H1 (cell line): ENCODE measurements at regions not wholly inside any gene's neighbourhood (a gene's known extent, or its start where the extent isn't known, plus 50 kb on each side); places are given as distances from the start of the nearest gene placed in this dataset.

Experiments
- CTCF ChIA-PET: fragments of 300-600 bp; sonication (Branson Sonifier 250); formaldehyde crosslinking; loops from one replicate; lab custom pipeline; 2021; ENCODE audit not compliant: partially characterized antibody; lab: Charles Lee
- POLR2A ChIA-PET: fragments of 300-600 bp; sonication (Branson Sonifier 250); formaldehyde crosslinking; loops from one replicate; lab custom pipeline; 2021; ENCODE audit warnings: inconsistent platforms; ENCODE audit not compliant: partially characterized antibody; lab: Charles Lee
- DNase-seq, 2 experiments: peaks; one replicate each; pipeline versions ENCODE4 v3.0.0 to v3.0.0-alpha.2; 2010 to 2022; ENCODE audit warnings: low spot score in 2 of 2, low read depth in 1 of 2, mixed read lengths in 1 of 2
- FAIRE-seq: peaks from 2 replicates; lab custom pipeline; 2011; peaks lifted over from hg19 to GRCh38; lab: Jason Lieb, UNC
- H2AFZ ChIP-seq: 2 replicates; pipeline ENCODE4 v1.8.1; 2012; ENCODE audit warnings: low read length, inconsistent platforms
- H2AK5ac ChIP-seq: 2 replicates; pipeline ENCODE4 v1.6.1; 2013; ENCODE audit warnings: low read depth, low read length
- H2BK120ac ChIP-seq: replicated peaks from 2 replicates; pipeline ENCODE3; 2013; ENCODE audit warnings: low read depth, low read length, inconsistent platforms
- H2BK12ac ChIP-seq: 2 replicates; pipeline ENCODE4 v1.6.1; 2013; ENCODE audit warnings: low read depth, low read length
- H2BK15ac ChIP-seq: 2 replicates; pipeline ENCODE4 v1.6.1; 2013; ENCODE audit warnings: low read length
- H2BK20ac ChIP-seq: 2 replicates; pipeline ENCODE4 v1.6.1; 2013; ENCODE audit warnings: low read length
- H2BK5ac ChIP-seq: 2 replicates; pipeline ENCODE4 v1.6.1; 2013; ENCODE audit warnings: low read depth, low read length
- H3K14ac ChIP-seq: 2 replicates; pipeline ENCODE4 v1.6.1; 2013; ENCODE audit warnings: inconsistent platforms; ENCODE audit not compliant: insufficient read length
- H3K18ac ChIP-seq: 2 replicates; pipeline ENCODE4 v1.6.1; 2013; ENCODE audit warnings: low read length; ENCODE audit errors: extremely low read depth
- H3K23ac ChIP-seq: 2 replicates; pipeline ENCODE4 v1.6.1; 2013; ENCODE audit warnings: inconsistent platforms; ENCODE audit not compliant: insufficient read length
- H3K23me2 ChIP-seq: 2 replicates; pipeline ENCODE4 v1.6.1; 2013; ENCODE audit warnings: low read depth, low read length
- H3K27ac ChIP-seq: 2 replicates; pipeline ENCODE4 v1.6.1; 2011; ENCODE audit warnings: low read depth, low read length, inconsistent platforms
- H3K27me3 ChIP-seq, 4 experiments: replicated peaks in 1 of 4; 1 replicate in 1 of 4; 2 replicates in 3 of 4; pipeline versions ENCODE4 v1.6.1 to v1.8.1; 2011 to 2013; ENCODE audit warnings: low read length in 3 of 4, mild to moderate bottlenecking in 3 of 4, inconsistent platforms in 2 of 4, mixed read lengths in 2 of 4, moderate library complexity in 1 of 4; ENCODE audit not compliant: control insufficient read depth in 3 of 4, insufficient read depth in 3 of 4; ENCODE audit errors: extremely low read depth in 1 of 4
- H3K36me3 ChIP-seq, 4 experiments: 2 replicates each; pipeline versions ENCODE4 v1.6.1 to v1.8.1; 2011 to 2013; ENCODE audit warnings: mild to moderate bottlenecking in 4 of 4, low read length in 3 of 4, moderate library complexity in 2 of 4, control low read depth in 1 of 4, inconsistent platforms in 1 of 4; ENCODE audit not compliant: insufficient read depth in 4 of 4, control insufficient read depth in 2 of 4
- H3K4ac ChIP-seq: replicated peaks from 2 replicates; pipeline ENCODE3; 2013; ENCODE audit warnings: low read length, low read depth, mixed read lengths, inconsistent platforms; ENCODE audit not compliant: insufficient read length
- H3K4me1 ChIP-seq, 4 experiments: replicated peaks in 1 of 4; 1 replicate in 1 of 4; 2 replicates in 3 of 4; pipeline versions ENCODE4 v1.6.1 to v1.8.1; 2011 to 2013; ENCODE audit warnings: low read length in 3 of 4, inconsistent platforms in 2 of 4, mixed read lengths in 1 of 4; ENCODE audit not compliant: insufficient read depth in 4 of 4, control insufficient read depth in 3 of 4
- H3K4me2 ChIP-seq, 2 experiments: 2 replicates each; pipeline versions ENCODE4 v1.6.1 to v1.8.1; 2011 to 2013; ENCODE audit warnings: low read depth in 2 of 2, low read length in 2 of 2, control low read depth in 1 of 2, inconsistent platforms in 1 of 2, mild to moderate bottlenecking in 1 of 2; ENCODE audit not compliant: insufficient read depth in 1 of 2
- H3K4me3 ChIP-seq, 4 experiments: fragments of 200-600, 300-600 bp in 1 of 4; sonication (generic), shearing (Covaris generic), sonication (Bioruptor Twin) in 1 of 4; 2 replicates each; pipeline versions ENCODE4 v1.5.1 to v1.8.1; 2011 to 2016; ENCODE audit warnings: low read length in 4 of 4, low read depth in 3 of 4, control low read depth in 2 of 4, inconsistent platforms in 2 of 4, mild to moderate bottlenecking in 2 of 4, mixed read lengths in 1 of 4, moderate library complexity in 1 of 4; ENCODE audit not compliant: insufficient read depth in 2 of 4; ENCODE audit errors: extremely low read depth in 1 of 4
- H3K56ac ChIP-seq: replicated peaks from 2 replicates; pipeline ENCODE3; 2013; ENCODE audit warnings: low read depth, mild to moderate bottlenecking, mixed read lengths, low read length, inconsistent platforms; ENCODE audit not compliant: insufficient read length
- H3K79me1 ChIP-seq: 2 replicates; pipeline ENCODE4 v1.6.1; 2013; ENCODE audit warnings: low read depth, low read length, control low read depth
- H3K79me2 ChIP-seq, 2 experiments: 2 replicates each; pipeline versions ENCODE4 v1.6.1 to v1.8.1; 2012 to 2013; ENCODE audit warnings: low read length in 2 of 2, mild to moderate bottlenecking in 2 of 2, inconsistent platforms in 1 of 2; ENCODE audit not compliant: insufficient read depth in 2 of 2, control insufficient read depth in 1 of 2
- H3K9ac ChIP-seq, 4 experiments: replicated peaks in 1 of 4; 1 replicate in 1 of 4; 2 replicates in 3 of 4; pipeline versions ENCODE4 v1.6.1 to v1.8.1; 2011 to 2013; ENCODE audit warnings: low read depth in 3 of 4, low read length in 3 of 4, control low read depth in 2 of 4, mild to moderate bottlenecking in 2 of 4, moderate library complexity in 2 of 4, inconsistent platforms in 1 of 4; ENCODE audit errors: extremely low read depth in 1 of 4
- H3K9me3 ChIP-seq, 2 experiments: 2 replicates each; pipeline versions ENCODE4 v1.6.1 to v1.8.1; 2012 to 2013; ENCODE audit warnings: mild to moderate bottlenecking in 2 of 2, moderate library complexity in 2 of 2, control low read depth in 1 of 2, inconsistent platforms in 1 of 2, low read depth in 1 of 2, low read length in 1 of 2, mixed read lengths in 1 of 2; ENCODE audit not compliant: insufficient read depth in 2 of 2
- H4K20me1 ChIP-seq, 2 experiments: replicated peaks in 1 of 2; 2 replicates each; pipeline versions ENCODE3 to v1.8.1; 2011 to 2013; ENCODE audit warnings: inconsistent platforms in 2 of 2, low read length in 2 of 2, mild to moderate bottlenecking in 1 of 2; ENCODE audit not compliant: insufficient read depth in 2 of 2, control insufficient read depth in 1 of 2
- H4K5ac ChIP-seq: 2 replicates; pipeline ENCODE4 v1.6.1; 2013; ENCODE audit warnings: low read length, low read depth, mixed read lengths, inconsistent platforms; ENCODE audit not compliant: insufficient read length
- H4K8ac ChIP-seq: 2 replicates; pipeline ENCODE4 v1.8.0; 2013; ENCODE audit warnings: mild to moderate bottlenecking, moderate library complexity, low read length, inconsistent platforms; ENCODE audit not compliant: insufficient read depth; ENCODE audit errors: extremely low read depth
- H4K91ac ChIP-seq: replicated peaks from 2 replicates; pipeline ENCODE3; 2013; ENCODE audit warnings: low read length, mixed read lengths, inconsistent platforms; ENCODE audit not compliant: insufficient read length
- CBX5 ChIP-seq: fragments of 300-800, 300-1000 bp; sonication (generic); IDR thresholded peaks from 2 replicates; pipeline ENCODE4 v1.7.1; 2016; ENCODE audit warnings: antibody characterized with exemption, low read length, low read depth
- FOSL1 ChIP-seq: IDR thresholded peaks from 2 replicates; pipeline ENCODE4 v1.6.1; 2011; ENCODE audit warnings: mild to moderate bottlenecking, low read depth, low read length, moderate library complexity; ENCODE audit not compliant: insufficient read depth
- KDM4A ChIP-seq: IDR thresholded peaks from one replicate; pipeline ENCODE4 v1.7.1; 2012; ENCODE audit warnings: low read depth, mild to moderate bottlenecking, moderate library complexity, low read length, inconsistent platforms; ENCODE audit not compliant: severe bottlenecking
- RBBP5 ChIP-seq: IDR thresholded peaks from 2 replicates; pipeline ENCODE4 v1.7.1; 2012; ENCODE audit warnings: low read depth, mild to moderate bottlenecking, inconsistent platforms, low read length, moderate library complexity, borderline replicate concordance
- RFX5 ChIP-seq: IDR thresholded peaks from 2 replicates; pipeline ENCODE4 v1.6.1; 2011; ENCODE audit warnings: low read depth, low read length, improper control_type of control experiment, borderline replicate concordance
- SAP30 ChIP-seq: fragments of 300-600 bp; sonication (generic); IDR thresholded peaks from 2 replicates; pipeline ENCODE4 v1.7.1; 2012; ENCODE audit warnings: low read length, moderate library complexity, mild to moderate bottlenecking, inconsistent platforms; ENCODE audit not compliant: insufficient read depth, insufficient replicate concordance
- SRF ChIP-seq: IDR thresholded peaks from 2 replicates; pipeline ENCODE4 v1.6.1; 2011; ENCODE audit warnings: mild to moderate bottlenecking, low read depth, low read length, moderate library complexity
- TAF1 ChIP-seq: IDR thresholded peaks from 2 replicates; pipeline ENCODE4 v1.6.1; 2011; ENCODE audit warnings: mild to moderate bottlenecking, low read depth, low read length
- TBP ChIP-seq: IDR thresholded peaks from 2 replicates; pipeline ENCODE4 v1.6.1; 2011; ENCODE audit warnings: low read depth, low read length, improper control_type of control experiment
- WGBS, 2 experiments: shearing (Covaris generic) in 1 of 2; methylation state at CpG; one replicate each; pipeline versions ENCODE4 v1.1.6 to v1.1.7; 2013 to 2015; ENCODE audit warnings: low lambda C conversion rate in 2 of 2, mixed read lengths in 2 of 2, inconsistent platforms in 1 of 2, low coverage in 1 of 2, missing lambda C conversion rate in 1 of 2; ENCODE audit not compliant: insufficient replicate concordance in 2 of 2, insufficient coverage in 1 of 2, insufficient read length in 1 of 2; ENCODE audit errors: extremely low coverage in 1 of 2, missing lambda C conversion rate in 1 of 2; 5-methylcytosine and 5-hydroxymethylcytosine counted together

- H3K9ac ChIP-seq, result no peak overlapping the region
- no peaks in the 10 kb centered on the region for H3K23me2 ChIP-seq
- H4K91ac ChIP-seq, result no peak overlapping the region
- no peak overlapping the region for H3K56ac ChIP-seq
- no peak overlapping the region for H2BK12ac ChIP-seq
- no peaks in the 10 kb centered on the region for H3K79me2 ChIP-seq
- H3K23ac ChIP-seq, result no peak overlapping the region
- no peaks in the 10 kb centered on the region for H3K9me3 ChIP-seq
- no peak overlapping the region for H2BK120ac ChIP-seq
- no peak overlapping the region for H2AK5ac ChIP-seq
- peaks cover 0 to 4% (median 0%) of the 10 kb centered on the region in 4 experiments; a peak in 2 of 7 replicates for H3K4me1 ChIP-seq
- H2BK15ac ChIP-seq, result no peak overlapping the region
- H3K4me2 ChIP-seq, result no peak overlapping the region
- H2BK5ac ChIP-seq, result no peak overlapping the region
- no peaks in the 10 kb centered on the region for H3K36me3 ChIP-seq
- H3K4ac ChIP-seq, result no peak overlapping the region
- no peak overlapping the region for H3K14ac ChIP-seq
- H3K27me3 ChIP-seq, result peaks cover 0 to 7% (median 0%) of the 10 kb centered on the region in 4 experiments; a peak in 1 of 7 replicates
- CTCF ChIA-PET, result interaction anchor here (1.4 kb wide), 2 partner anchors 8 to 74 kb away, joined by 3 to 5 read pairs; no protein-coding TSS in a partner anchor
- WGBS, 2 experiments, result 81% methylated on average over 1 of the region's 1 CpG; no CpG with 5 or more reads in 1 of the 2 experiments
- no peak overlapping the region for H4K5ac ChIP-seq
- TF ChIP-seq TAF1 (no peak), FOSL1 (no peak), TBP (no peak), SRF (no peak), RBBP5 (no peak), SAP30 (no peak), KDM4A (no peak), CBX5 (no peak), RFX5 (no peak)
- H3K18ac ChIP-seq, result no peak overlapping the region
- no peak overlapping the region for H2BK20ac ChIP-seq
- no peak for DNase-seq
- no peak overlapping the region for H3K4me3 ChIP-seq
- no peaks in the 10 kb centered on the region for H4K20me1 ChIP-seq
- no peak overlapping the region for H3K27ac ChIP-seq
- POLR2A ChIA-PET, result no interaction called here
- no peak for FAIRE-seq
- no peak overlapping the region for H4K8ac ChIP-seq
- no peak overlapping the region for H2AFZ ChIP-seq
- H3K79me1 ChIP-seq, result no peaks in the 10 kb centered on the region
Observed at GRCh38 chr7:117944886-117945285, 71.6 kb upstream of the CTTNBP2 start.
